ENCODE measurements at regions not wholly inside any gene's neighbourhood (a gene's known extent, or its start where the extent isn't known, plus 50 kb on each side); places are given as distances from the start of the nearest gene placed in this dataset.

GRCh38 chr4:135192751-135193535 lies 991.4 kb upstream of the PABPC4L start (continued):
- TF ChIP-seq, protein P1, sequence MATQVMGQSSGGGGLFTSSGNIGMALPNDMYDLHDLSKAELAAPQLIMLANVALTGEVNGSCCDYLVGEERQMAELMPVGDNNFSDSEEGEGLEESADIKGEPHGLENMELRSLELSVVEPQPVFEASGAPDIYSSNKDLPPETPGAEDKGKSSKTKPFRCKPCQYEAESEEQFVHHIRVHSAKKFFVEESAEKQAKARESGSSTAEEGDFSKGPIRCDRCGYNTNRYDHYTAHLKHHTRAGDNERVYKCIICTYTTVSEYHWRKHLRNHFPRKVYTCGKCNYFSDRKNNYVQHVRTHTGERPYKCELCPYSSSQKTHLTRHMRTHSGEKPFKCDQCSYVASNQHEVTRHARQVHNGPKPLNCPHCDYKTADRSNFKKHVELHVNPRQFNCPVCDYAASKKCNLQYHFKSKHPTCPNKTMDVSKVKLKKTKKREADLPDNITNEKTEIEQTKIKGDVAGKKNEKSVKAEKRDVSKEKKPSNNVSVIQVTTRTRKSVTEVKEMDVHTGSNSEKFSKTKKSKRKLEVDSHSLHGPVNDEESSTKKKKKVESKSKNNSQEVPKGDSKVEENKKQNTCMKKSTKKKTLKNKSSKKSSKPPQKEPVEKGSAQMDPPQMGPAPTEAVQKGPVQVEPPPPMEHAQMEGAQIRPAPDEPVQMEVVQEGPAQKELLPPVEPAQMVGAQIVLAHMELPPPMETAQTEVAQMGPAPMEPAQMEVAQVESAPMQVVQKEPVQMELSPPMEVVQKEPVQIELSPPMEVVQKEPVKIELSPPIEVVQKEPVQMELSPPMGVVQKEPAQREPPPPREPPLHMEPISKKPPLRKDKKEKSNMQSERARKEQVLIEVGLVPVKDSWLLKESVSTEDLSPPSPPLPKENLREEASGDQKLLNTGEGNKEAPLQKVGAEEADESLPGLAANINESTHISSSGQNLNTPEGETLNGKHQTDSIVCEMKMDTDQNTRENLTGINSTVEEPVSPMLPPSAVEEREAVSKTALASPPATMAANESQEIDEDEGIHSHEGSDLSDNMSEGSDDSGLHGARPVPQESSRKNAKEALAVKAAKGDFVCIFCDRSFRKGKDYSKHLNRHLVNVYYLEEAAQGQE (IDR thresholded peaks at IDR 0.05; ENCODE audit: unreplicated experiment): no peak
- no peak for TF ChIP-seq CTCF (conservative IDR thresholded peaks at IDR 0.05; ENCODE audit: low read depth in 2 of 2)

GRCh38 chr4:135191596-135191995 lies 990.0 kb upstream of the PABPC4L start:
- H3K4me1 Mint-ChIP-seq: peaks cover 6% of the 10 kb centered on the region; the same call in 2 of the 3 replicates
- peaks cover 3% of the 10 kb centered on the region for H3K27me3 Mint-ChIP-seq (ENCODE audit: insufficient read depth, low read depth, poor library complexity)
- Histone ChIP-seq H3K9me2 (ENCODE audit: insufficient read depth) (no peaks in the 10 kb centered on the region), H4K20me1 (replicated peaks; ENCODE audit: insufficient read depth) (no peaks in the 10 kb centered on the region), H3K4me1 (ENCODE audit: insufficient read depth) (peaks cover 10% of the 10 kb centered on the region), H3K27ac (ENCODE audit: low read depth) (no peak overlapping the region), H3K79me2 (replicated peaks; ENCODE audit: insufficient read depth) (no peaks in the 10 kb centered on the region), H3K4me3 (no peak overlapping the region), H3K4me2 (no peak overlapping the region), H3K36me3 (ENCODE audit: insufficient read depth) (no peaks in the 10 kb centered on the region), H2AFZ (peak overlapping the region; percentile 57; the same call in 1 of the 2 replicates), H3K27me3 (ENCODE audit: insufficient read depth) (no peaks in the 10 kb centered on the region), H3F3A (replicated peaks; ENCODE audit: low read depth) (no peaks in the 10 kb centered on the region)
- H3K27ac Mint-ChIP-seq: no peak overlapping the region
- DNase-seq (ENCODE audit: low spot score) (no peak), ATAC-seq (no peak)
- H3K36me3 Mint-ChIP-seq (ENCODE audit: low read depth): peaks cover 6% of the 10 kb centered on the region; the same call in 2 of the 3 replicates
- H3K9me3 Mint-ChIP-seq: peaks cover 6% of the 10 kb centered on the region
- H3K4me3 Mint-ChIP-seq: no peak overlapping the region
- TF ChIP-seq EZH2 (IDR thresholded peaks at IDR 0.05; ENCODE audit: low read depth, unreplicated experiment): no peak

DNA sequence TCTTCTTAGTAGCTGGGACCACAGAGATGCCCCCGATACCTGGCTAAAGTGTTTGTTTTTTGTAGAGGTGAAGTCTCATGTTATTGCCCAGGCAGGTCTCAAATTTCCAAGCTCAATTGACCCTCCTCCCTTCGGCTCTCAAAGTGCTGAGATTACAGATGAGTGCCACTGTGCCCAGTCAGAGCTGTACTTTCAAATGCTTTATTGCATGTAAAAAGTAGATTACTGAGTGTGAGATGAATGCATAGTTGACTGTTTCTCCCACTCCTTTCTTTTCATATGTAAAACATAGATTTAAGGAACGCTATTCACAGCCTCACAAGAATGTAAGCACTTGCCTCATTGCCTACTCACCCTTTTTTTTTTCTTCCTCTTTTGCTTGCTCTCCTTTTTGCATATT lies 984.4 kb upstream of the PABPC4L start:
- H3K27me3 Mint-ChIP-seq (ENCODE audit: insufficient read depth, low read depth, poor library complexity): peaks cover 10% of the 10 kb centered on the region
- H3K4me3 ChIP-seq: no peak overlapping the region
- H3K79me2 ChIP-seq (replicated peaks; ENCODE audit: insufficient read depth): no peaks in the 10 kb centered on the region
- ATAC-seq (peak; percentile 87), DNase-seq (ENCODE audit: low spot score) (peak; percentile 87)
- peak overlapping the region; percentile 98 for H3K27ac ChIP-seq (ENCODE audit: low read depth)
- H3K9me2 ChIP-seq (ENCODE audit: insufficient read depth): no peaks in the 10 kb centered on the region
- peaks cover 29% of the 10 kb centered on the region for H3K4me1 Mint-ChIP-seq
- H2AFZ ChIP-seq: no peak overlapping the region
- H3K27me3 ChIP-seq (ENCODE audit: insufficient read depth): no peaks in the 10 kb centered on the region
- no peaks in the 10 kb centered on the region for H4K20me1 ChIP-seq (replicated peaks; ENCODE audit: insufficient read depth)
- peaks cover 29% of the 10 kb centered on the region for H3K36me3 Mint-ChIP-seq (ENCODE audit: low read depth)
- peak overlapping the region; percentile 48 for H3K4me3 Mint-ChIP-seq
- peaks cover 27% of the 10 kb centered on the region for H3K4me1 ChIP-seq (ENCODE audit: insufficient read depth)
- no peak overlapping the region for H3K4me2 ChIP-seq
- no peaks in the 10 kb centered on the region for H3F3A ChIP-seq (replicated peaks; ENCODE audit: low read depth)
- H3K9me3 Mint-ChIP-seq: peaks cover 31% of the 10 kb centered on the region
- no peaks in the 10 kb centered on the region for H3K36me3 ChIP-seq (ENCODE audit: insufficient read depth)
- peak overlapping the region; percentile 96 for H3K27ac Mint-ChIP-seq
- no peak for TF ChIP-seq EZH2phosphoT487 (IDR thresholded peaks at IDR 0.05; ENCODE audit: unreplicated experiment)
- peak; percentile 92 for TF ChIP-seq NANOG (IDR thresholded peaks at IDR 0.05; ENCODE audit: borderline replicate concordance)
- TF ChIP-seq ZNF114 (CRISPR knock-in tag; IDR thresholded peaks at IDR 0.05): 0 out of 2 replicates have a peak, but pooled peaks have one; percentile 53
- no peak for TF ChIP-seq EZH2 (IDR thresholded peaks at IDR 0.05; ENCODE audit: low read depth, unreplicated experiment)
- no peak for TF ChIP-seq JUNB (IDR thresholded peaks at IDR 0.05; ENCODE audit: unreplicated experiment)
- TF ChIP-seq STAT1 (IDR thresholded peaks at IDR 0.05; ENCODE audit: unreplicated experiment): no peak
- no peak for TF ChIP-seq ZNF331 (CRISPR knock-in tag; IDR thresholded peaks at IDR 0.05; ENCODE audit: low read depth)
